ENCODE measurements at regions not wholly inside any gene's neighbourhood (a gene's known extent, or its start where the extent isn't known, plus 50 kb on each side); places are given as distances from the start of the nearest gene placed in this dataset.
A peak's percentile ranks its signal among the peaks of the same experiment; 100 is the strongest.

DNA sequence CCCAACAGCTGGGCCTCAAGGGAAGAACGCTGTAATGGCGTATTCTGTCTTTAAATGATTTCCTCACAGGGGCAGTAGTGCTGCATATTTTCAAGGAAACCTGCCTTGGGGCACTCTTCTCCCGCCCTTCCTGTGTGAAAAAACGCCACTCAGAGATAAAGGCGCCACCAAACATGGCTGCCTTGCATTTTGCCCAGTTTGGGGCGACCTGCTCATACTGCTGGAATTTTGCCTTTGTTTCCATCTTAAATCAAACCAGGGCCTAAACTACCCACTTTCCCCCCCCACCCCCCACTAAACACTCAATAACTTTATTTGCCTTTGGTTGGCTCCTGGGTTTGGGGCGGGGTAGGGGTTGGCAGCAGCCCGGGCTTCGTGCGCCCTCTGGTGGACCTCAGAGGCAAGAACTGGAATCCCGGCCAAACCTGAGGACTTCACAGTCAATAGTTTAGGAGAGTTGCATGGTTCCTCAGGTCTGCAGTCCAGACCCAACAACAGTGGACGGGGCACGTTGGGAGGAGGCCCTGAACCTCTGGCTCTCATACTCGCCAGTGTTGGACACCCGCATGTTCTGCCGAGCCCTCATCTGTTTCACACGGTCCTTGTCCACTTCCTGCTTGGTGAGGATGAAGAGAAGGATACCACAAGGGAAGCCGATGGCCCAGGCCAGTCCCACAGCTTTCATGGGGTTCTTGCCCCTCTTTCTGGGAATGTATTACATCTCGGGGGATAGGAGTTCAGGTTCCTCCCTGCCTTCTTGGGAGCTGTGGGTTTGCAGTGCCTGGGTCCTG lies 220.1 kb upstream of the STK26 start:
- Histone ChIP-seq H3K9me3 (ENCODE audit: insufficient read depth, low read depth, low read length) (no peaks in the 10 kb centered on the region), H3K27ac (ENCODE audit: low read depth, low read length) (no peak overlapping the region), H3K36me3 (ENCODE audit: insufficient read depth, low read length) (peaks cover 44% of the 10 kb centered on the region), H3K27me3 (ENCODE audit: insufficient read depth, low read length) (no peaks in the 10 kb centered on the region), H3K4me1 (ENCODE audit: insufficient read depth, low read length) (no peaks in the 10 kb centered on the region), H3K4me3 (ENCODE audit: low read length) (no peak overlapping the region), H3K9ac (ENCODE audit: low read depth, low read length) (no peak overlapping the region)
- WGBS, result 96% methylated on average over 19 of the region's 19 CpGs

DNA sequence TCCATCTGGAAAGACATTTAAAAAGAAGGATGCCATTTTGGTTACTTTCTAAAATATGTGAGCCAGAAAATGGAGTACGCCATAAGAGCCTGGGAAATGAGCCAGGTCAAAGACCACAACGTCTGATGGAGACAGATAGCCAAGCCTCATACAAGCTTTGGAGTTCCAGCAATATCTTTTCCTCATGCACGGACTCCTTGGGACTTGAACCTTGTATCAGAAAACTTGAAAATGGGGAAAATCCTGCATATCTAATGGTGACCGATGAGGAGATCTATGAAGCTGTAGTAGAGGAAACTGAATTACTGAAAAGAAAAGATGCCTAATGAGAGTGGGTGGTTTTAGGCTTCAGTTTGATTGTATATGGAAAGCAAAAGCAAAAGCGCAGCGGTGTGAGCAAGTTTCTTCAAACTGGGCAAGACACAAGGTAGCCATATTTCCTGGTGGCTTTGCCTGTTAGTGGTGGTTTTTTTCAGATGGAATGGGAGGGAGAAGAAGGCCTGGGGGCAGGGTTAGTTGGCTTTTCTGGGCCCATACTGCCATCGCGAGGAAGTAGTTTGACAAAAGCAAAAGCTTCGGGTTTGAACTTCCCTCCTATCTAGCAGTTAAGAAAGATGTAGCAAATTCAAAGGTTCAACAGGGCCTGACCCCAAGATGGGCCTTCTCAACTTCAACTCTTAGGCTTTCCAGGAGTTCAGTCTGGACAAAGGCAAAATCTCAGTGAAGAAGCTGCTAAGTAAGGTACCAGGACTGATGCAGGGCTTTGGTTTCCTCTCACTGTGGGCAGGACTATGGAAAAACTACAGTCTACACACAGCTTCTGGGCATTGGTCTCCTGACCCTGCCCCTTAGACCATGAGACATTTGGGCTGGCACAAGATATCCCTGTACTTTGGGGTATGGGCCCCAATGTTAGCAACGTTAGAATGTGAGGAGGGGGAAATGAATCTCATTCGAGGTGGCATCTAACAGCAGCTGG lies 210.0 kb upstream of the STK26 start:
- no peaks in the 10 kb centered on the region for H3K4me1 ChIP-seq (ENCODE audit: insufficient read depth, low read length)
- 90% methylated on average over 11 of the region's 11 CpGs for WGBS
- no peak overlapping the region for H3K27ac ChIP-seq (ENCODE audit: low read depth, low read length)
- H3K9me3 ChIP-seq (ENCODE audit: insufficient read depth, low read depth, low read length), result peaks cover 7% of the 10 kb centered on the region; the same call in 1 of the 2 replicates
- H3K27me3 ChIP-seq (ENCODE audit: insufficient read depth, low read length), result no peaks in the 10 kb centered on the region
- H3K36me3 ChIP-seq (ENCODE audit: insufficient read depth, low read length), result peaks cover 67% of the 10 kb centered on the region
- H3K4me3 ChIP-seq (ENCODE audit: low read length), result no peak overlapping the region
- H3K9ac ChIP-seq (ENCODE audit: low read depth, low read length), result no peak overlapping the region

DNA sequence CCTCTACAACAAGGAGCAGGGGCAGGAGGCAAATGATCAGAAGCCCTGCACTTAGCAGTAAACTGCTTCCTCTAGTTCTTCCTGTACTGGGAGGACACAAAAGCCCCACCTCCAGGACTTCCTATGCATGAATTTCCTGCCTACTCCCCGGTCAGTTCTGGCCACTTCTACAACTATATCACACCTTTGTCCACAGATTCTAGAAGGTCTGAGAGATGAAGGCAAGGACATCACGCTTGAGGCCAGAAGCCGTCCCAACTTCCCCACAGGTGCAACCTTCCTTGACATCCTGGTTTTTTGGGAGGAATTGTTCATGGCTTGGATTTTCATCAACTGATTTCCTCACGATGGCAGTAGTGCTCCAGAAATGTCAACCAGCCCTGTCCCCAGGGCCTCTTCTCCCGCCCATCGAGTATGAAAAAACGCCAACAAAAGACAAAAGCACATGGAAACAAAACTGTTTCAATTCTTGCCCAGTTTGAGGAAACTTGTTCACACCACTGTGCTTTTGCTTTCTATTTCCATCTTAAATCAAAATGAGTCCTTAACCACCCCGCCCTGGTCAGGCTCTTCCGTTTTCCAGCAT lies 206.5 kb upstream of the STK26 start:
- Histone ChIP-seq H3K9ac (ENCODE audit: low read depth, low read length) (no peak overlapping the region), H3K4me3 (ENCODE audit: low read length) (no peak overlapping the region)
- WGBS, result 92% methylated on average over 9 of the region's 9 CpGs

DNA sequence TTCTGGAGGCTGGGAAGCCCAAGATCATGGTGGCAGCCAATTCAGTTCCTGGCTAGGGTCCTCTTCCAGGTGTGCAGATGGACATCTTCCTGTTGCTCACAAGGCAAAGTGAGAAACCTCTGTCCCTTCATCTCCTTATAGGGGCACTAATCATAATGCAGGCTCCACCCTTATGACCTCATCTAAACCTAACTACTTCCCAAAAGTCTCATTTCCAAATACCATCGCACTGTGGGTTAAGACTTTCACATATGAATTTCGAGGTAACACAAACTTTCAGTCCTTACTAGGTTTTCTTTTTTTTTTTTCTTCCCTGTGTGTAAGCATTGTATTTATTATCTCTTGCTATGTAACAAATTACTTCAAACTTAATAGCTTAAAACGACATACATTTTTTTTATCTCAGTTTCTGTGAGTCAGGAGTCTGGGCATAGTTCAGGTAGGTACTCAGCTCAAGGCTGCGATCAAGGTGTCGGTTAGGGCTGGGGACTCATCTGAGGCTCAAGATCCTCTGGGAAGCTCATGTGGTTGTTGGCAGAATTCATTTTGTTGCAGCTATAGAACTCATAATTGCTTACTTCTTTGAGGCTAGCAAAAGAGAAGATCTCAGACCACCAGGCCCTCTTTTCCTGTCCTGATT lies 204.7 kb upstream of the STK26 start:
- WGBS, result 98% methylated on average over 5 of the region's 5 CpGs
- no peaks in the 10 kb centered on the region for H3K4me1 ChIP-seq (ENCODE audit: insufficient read depth, low read length)
- H3K36me3 ChIP-seq (ENCODE audit: insufficient read depth, low read length), result peaks cover 84% of the 10 kb centered on the region
- no peak overlapping the region for H3K9ac ChIP-seq (ENCODE audit: low read depth, low read length)
- H3K27ac ChIP-seq (ENCODE audit: low read depth, low read length), result no peak overlapping the region
- no peak overlapping the region for H3K4me3 ChIP-seq (ENCODE audit: low read length)
- no peaks in the 10 kb centered on the region for H3K27me3 ChIP-seq (ENCODE audit: insufficient read depth, low read length)
- H3K9me3 ChIP-seq (ENCODE audit: insufficient read depth, low read depth, low read length), result peaks cover 10% of the 10 kb centered on the region; the same call in 1 of the 2 replicates

More for the DNA sequence above, 206.5 kb upstream of the STK26 start:
- Histone ChIP-seq H3K36me3 (ENCODE audit: insufficient read depth, low read length) (peaks cover 76% of the 10 kb centered on the region), H3K4me1 (ENCODE audit: insufficient read depth, low read length) (no peaks in the 10 kb centered on the region), H3K27ac (ENCODE audit: low read depth, low read length) (no peak overlapping the region), H3K9me3 (ENCODE audit: insufficient read depth, low read depth, low read length) (peaks cover 10% of the 10 kb centered on the region; the same call in 1 of the 2 replicates), H3K27me3 (ENCODE audit: insufficient read depth, low read length) (no peaks in the 10 kb centered on the region)

DNA sequence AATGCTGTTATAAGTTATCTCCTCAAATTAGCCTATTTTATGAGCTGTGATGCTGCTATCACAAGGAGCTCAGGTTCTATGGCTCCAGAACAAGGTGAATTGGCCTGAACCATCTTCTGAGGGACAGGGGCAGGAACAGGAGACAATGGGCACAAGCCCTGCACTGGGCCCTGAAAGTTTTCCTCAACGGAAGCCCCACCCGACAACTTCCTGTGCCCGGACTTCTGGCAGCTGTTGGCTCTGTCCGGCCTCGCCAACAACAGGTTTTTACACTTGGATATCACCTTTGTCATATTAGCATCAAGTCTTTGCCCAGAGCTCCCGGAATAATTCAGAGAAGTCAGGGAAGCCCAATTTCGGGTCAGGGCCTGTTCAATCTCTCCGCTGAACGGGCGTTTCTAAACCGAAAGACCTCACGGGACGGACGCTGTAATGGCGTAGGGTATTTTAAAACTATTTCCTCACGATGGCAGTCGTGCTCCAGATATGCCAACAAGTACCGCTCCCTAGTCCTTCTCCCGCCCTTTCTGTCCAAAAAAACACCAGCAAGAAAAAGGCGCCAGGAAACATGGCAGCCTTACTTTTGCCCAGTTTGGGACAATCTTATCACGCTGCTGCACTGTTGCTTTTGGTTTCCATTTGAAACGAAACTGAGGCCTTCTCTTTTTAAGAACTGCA lies 201.0 kb upstream of the STK26 start:
- WGBS, result 97% methylated on average over 21 of the region's 22 CpGs
- H3K9me3 ChIP-seq (ENCODE audit: insufficient read depth, low read depth, low read length), result peaks cover 5% of the 10 kb centered on the region; the same call in 1 of the 2 replicates
- no peaks in the 10 kb centered on the region for H3K27me3 ChIP-seq (ENCODE audit: insufficient read depth, low read length)
- peaks cover 95% of the 10 kb centered on the region for H3K36me3 ChIP-seq (ENCODE audit: insufficient read depth, low read length)
- no peak overlapping the region for H3K9ac ChIP-seq (ENCODE audit: low read depth, low read length)
- H3K4me1 ChIP-seq (ENCODE audit: insufficient read depth, low read length), result peaks cover 11% of the 10 kb centered on the region
- no peak overlapping the region for H3K4me3 ChIP-seq (ENCODE audit: low read length)
- H3K27ac ChIP-seq (ENCODE audit: low read depth, low read length), result no peak overlapping the region

DNA sequence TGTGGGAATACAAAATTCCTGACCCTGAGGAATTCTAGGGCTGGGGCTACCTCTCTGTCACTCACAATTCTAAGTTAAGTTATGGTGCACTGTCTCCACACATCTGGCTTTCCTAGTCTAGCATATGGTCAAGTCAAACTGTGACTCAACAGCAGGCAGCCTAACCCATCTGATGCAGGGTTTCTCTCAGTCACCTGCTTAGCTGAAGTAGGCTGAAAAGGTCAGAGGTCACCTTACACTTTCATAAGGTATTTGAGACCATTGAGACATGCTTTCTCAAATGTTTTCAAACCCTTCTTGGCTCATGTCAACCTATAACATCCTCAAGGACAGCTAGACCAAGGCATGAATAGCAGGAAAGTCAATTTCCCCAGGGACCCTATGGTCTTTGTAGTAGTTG lies 196.5 kb upstream of the STK26 start:
- no peaks in the 10 kb centered on the region for H3K27me3 ChIP-seq (ENCODE audit: insufficient read depth, low read length)
- peaks cover 17% of the 10 kb centered on the region for H3K4me1 ChIP-seq (ENCODE audit: insufficient read depth, low read length)
- H3K9me3 ChIP-seq (ENCODE audit: insufficient read depth, low read depth, low read length), result no peaks in the 10 kb centered on the region
- H3K27ac ChIP-seq (ENCODE audit: low read depth, low read length), result no peak overlapping the region
- peak overlapping the region; percentile 98 for H3K4me3 ChIP-seq (ENCODE audit: low read length)
- H3K9ac ChIP-seq (ENCODE audit: low read depth, low read length), result no peak overlapping the region
- H3K36me3 ChIP-seq (ENCODE audit: insufficient read depth, low read length), result peaks cover 58% of the 10 kb centered on the region

DNA sequence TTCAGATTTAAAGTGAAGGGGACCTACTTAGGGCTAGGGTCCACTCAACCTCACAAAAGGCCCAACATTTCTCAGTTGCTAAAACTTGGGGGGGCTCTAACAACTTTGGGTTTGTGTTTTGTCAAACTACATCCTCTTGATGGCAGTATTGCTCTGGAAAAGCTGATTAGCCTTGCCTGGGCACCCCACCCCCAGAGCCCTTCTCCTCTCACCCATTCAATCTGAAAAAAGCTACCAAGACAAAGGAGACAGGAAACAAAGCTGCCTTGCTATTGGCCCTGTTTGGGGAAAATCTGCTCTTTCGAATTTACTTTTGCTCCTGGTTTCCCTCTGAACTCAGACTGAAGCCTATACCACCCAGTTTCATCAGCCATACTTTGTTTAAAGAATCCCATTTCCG lies 195.2 kb upstream of the STK26 start:
- Histone ChIP-seq H3K4me3 (ENCODE audit: low read length) (peak overlapping the region; percentile 98), H3K27ac (ENCODE audit: low read depth, low read length) (peak overlapping the region; percentile 89; the same call in 1 of the 2 replicates), H3K36me3 (ENCODE audit: insufficient read depth, low read length) (peaks cover 45% of the 10 kb centered on the region), H3K4me1 (ENCODE audit: insufficient read depth, low read length) (peaks cover 21% of the 10 kb centered on the region), H3K27me3 (ENCODE audit: insufficient read depth, low read length) (no peaks in the 10 kb centered on the region), H3K9me3 (ENCODE audit: insufficient read depth, low read depth, low read length) (no peaks in the 10 kb centered on the region), H3K9ac (ENCODE audit: low read depth, low read length) (peak overlapping the region; percentile 99)
- 0% methylated on average over 1 of the region's 2 CpGs for WGBS

DNA sequence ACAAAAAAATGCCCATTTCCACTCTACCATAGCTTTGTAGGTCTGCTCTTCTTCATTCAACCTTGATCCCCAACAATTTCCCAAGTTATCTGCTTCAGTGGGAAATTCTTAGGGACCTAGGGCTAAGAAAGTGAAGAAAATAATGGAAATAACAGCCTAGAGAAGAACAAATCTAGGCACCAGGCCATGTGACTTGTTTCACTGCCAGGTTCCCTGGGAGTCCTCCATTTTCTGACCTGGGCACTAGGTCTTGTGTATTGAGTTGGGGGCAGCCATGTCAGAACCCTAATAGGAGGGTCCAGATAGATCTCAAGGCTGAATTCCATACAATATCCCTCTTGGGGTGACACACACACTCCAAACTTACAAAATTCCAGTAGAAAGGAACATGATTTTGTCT lies 194.6 kb upstream of the STK26 start:
- H3K36me3 ChIP-seq (ENCODE audit: insufficient read depth, low read length), result peaks cover 40% of the 10 kb centered on the region
- H3K9ac ChIP-seq (ENCODE audit: low read depth, low read length), result peak overlapping the region; percentile 99
- no peaks in the 10 kb centered on the region for H3K9me3 ChIP-seq (ENCODE audit: insufficient read depth, low read depth, low read length)
- H3K27me3 ChIP-seq (ENCODE audit: insufficient read depth, low read length), result no peaks in the 10 kb centered on the region
- H3K4me3 ChIP-seq (ENCODE audit: low read length), result peak overlapping the region; percentile 98
- H3K4me1 ChIP-seq (ENCODE audit: insufficient read depth, low read length), result peaks cover 21% of the 10 kb centered on the region
- H3K27ac ChIP-seq (ENCODE audit: low read depth, low read length), result peak overlapping the region; percentile 89

DNA sequence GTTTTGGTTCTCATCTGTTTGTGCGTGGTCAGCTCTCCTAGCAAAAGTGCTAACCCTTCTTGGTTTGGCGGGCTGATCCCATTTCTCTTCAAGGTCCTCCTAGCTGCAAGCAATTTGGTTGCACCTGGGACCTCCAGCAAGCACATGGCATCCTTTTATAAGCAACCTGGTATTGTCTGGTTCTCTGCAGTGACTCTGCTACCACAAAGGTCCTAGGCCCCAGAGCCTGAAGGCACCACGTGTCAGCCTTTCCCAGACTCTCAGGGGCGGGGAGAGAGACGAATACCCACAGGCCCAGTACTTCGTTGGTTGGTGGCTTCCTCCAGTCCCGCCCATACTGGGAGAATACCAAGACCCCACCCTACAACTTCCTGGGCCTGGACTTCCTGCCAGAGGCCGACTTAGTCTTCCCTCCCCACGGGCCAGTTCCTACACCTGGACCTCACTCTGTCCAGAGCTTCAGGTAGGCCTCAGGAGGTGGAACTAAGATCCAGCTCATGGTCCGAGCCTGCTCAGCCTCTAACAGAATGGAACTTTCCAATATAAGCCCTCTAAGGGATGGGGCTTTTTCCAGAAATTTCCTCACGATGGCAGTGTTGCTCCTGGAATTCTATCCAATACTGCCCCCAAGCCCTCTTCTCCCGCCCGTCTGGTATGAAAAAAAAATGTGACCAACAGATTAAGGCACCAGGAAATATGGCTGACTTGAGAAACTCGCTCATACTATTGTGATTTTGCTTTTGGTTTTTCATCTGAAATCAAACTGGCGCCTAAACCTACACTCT lies 192.5 kb upstream of the STK26 start:
- no peaks in the 10 kb centered on the region for H3K9me3 ChIP-seq (ENCODE audit: insufficient read depth, low read depth, low read length)
- peak overlapping the region; percentile 99 for H3K9ac ChIP-seq (ENCODE audit: low read depth, low read length)
- H3K27ac ChIP-seq (ENCODE audit: low read depth, low read length), result peak overlapping the region; percentile 96
- no peaks in the 10 kb centered on the region for H3K27me3 ChIP-seq (ENCODE audit: insufficient read depth, low read length)
- peaks cover 21% of the 10 kb centered on the region for H3K4me1 ChIP-seq (ENCODE audit: insufficient read depth, low read length)
- peak overlapping the region; percentile 98 for H3K4me3 ChIP-seq (ENCODE audit: low read length)
- peaks cover 19% of the 10 kb centered on the region for H3K36me3 ChIP-seq (ENCODE audit: insufficient read depth, low read length)
- WGBS, result 0% methylated on average over 15 of the region's 15 CpGs

DNA sequence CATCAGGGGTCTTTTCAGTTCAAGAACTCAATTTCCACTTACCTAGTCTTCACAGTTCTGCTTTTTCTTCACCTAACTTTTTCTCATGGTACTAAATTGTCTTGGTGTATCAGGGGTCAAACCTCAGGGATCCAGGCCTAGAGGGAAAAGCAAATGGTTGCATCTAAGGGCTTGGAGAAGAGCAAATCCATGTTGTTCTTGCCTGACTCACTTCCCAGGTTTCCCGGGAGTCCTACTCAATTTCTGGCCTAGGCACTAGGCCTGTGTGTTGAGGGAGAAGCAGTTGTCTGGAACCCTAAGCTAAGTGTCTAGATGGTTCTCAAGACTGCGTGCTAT lies 191.9 kb upstream of the STK26 start:
- peaks cover 18% of the 10 kb centered on the region for H3K4me1 ChIP-seq (ENCODE audit: insufficient read depth, low read length)
- 86% methylated on average over 2 of the region's 2 CpGs for WGBS
- peak overlapping the region; percentile 99 for H3K9ac ChIP-seq (ENCODE audit: low read depth, low read length)
- no peaks in the 10 kb centered on the region for H3K27me3 ChIP-seq (ENCODE audit: insufficient read depth, low read length)
- H3K27ac ChIP-seq (ENCODE audit: low read depth, low read length), result peak overlapping the region; percentile 96
- peak overlapping the region; percentile 98 for H3K4me3 ChIP-seq (ENCODE audit: low read length)
- peaks cover 13% of the 10 kb centered on the region for H3K36me3 ChIP-seq (ENCODE audit: insufficient read depth, low read length)
- H3K9me3 ChIP-seq (ENCODE audit: insufficient read depth, low read depth, low read length), result no peaks in the 10 kb centered on the region
